ENCODE measurements at regions not wholly inside any gene's neighbourhood (a gene's known extent, or its start where the extent isn't known, plus 50 kb on each side); places are given as distances from the start of the nearest gene placed in this dataset.

- Histone ChIP-seq H3K4me3 (ENCODE audit: low read depth, low read length) (no peak overlapping the region), H3K4me1 (ENCODE audit: control insufficient read depth, insufficient read depth, low read length) (0 out of 2 replicates have a peak, but pooled peaks cover 2% of the 10 kb centered on the region), H3K27ac (ENCODE audit: extremely low read depth, low read depth, low read length) (no peak overlapping the region), H3K9me3 (ENCODE audit: control insufficient read depth, insufficient read depth, low read depth, low read length) (no peaks in the 10 kb centered on the region), H3K36me3 (ENCODE audit: control insufficient read depth in 2 of 2, insufficient read depth in 1 of 2, low read length in 2 of 2) (no peaks in the 10 kb centered on the region)
- ChIA-PET POLR2A (no interaction called here), CTCF (interaction anchor here (0.6 to 0.7 kb wide), 4 partner anchors 30 to 397 kb away, joined by 3 read pairs; no protein-coding TSS in a partner anchor)
- no peak for TF ChIP-seq HOXD13 (CRISPR knock-in tag; IDR thresholded peaks at IDR 0.05; ENCODE audit: borderline replicate concordance)
- TF ChIP-seq ZNF792 (tag by site-specific recombination; IDR thresholded peaks at IDR 0.05): no peak
- TF ChIP-seq SALL2 (tag by site-specific recombination; IDR thresholded peaks at IDR 0.05; ENCODE audit: borderline replicate concordance): no peak
- no peak for TF ChIP-seq FEZF1 (tag by site-specific recombination; IDR thresholded peaks at IDR 0.05)
- TF ChIP-seq ZSCAN5A (tag by site-specific recombination; IDR thresholded peaks at IDR 0.05): no peak
- no peak for TF ChIP-seq KLF8 (tag by site-specific recombination; IDR thresholded peaks at IDR 0.05)
- TF ChIP-seq GLIS2 (tag by site-specific recombination; IDR thresholded peaks at IDR 0.05): no peak
- TF ChIP-seq KLF16 (tag by site-specific recombination; IDR thresholded peaks at IDR 0.05): no peak
- TF ChIP-seq ZNF707 (tag by site-specific recombination; IDR thresholded peaks at IDR 0.05): no peak
- TF ChIP-seq HOXA7 (CRISPR knock-in tag; IDR thresholded peaks at IDR 0.05; ENCODE audit: borderline replicate concordance): no peak
- no peak for TF ChIP-seq BCL11A (tag by site-specific recombination; IDR thresholded peaks at IDR 0.05; ENCODE audit: low read depth)
- no peak for TF ChIP-seq ZNF610 (tag by site-specific recombination; IDR thresholded peaks at IDR 0.05; ENCODE audit: borderline replicate concordance)
- no peak for TF ChIP-seq ZNF175 (tag by site-specific recombination; IDR thresholded peaks at IDR 0.05)
- TF ChIP-seq ZNF501 (tag by site-specific recombination; IDR thresholded peaks at IDR 0.05): no peak
Measured at GRCh38 chr18:61949946-61950345, 57.1 kb upstream of the RNF152 start.

- H3K4me1 ChIP-seq (ENCODE audit: control insufficient read depth, insufficient read depth, low read length): 0 out of 2 replicates have a peak, but pooled peaks cover 2% of the 10 kb centered on the region
- H3K27ac ChIP-seq (ENCODE audit: extremely low read depth, low read depth, low read length): no peak overlapping the region
- POLR2A ChIA-PET: no interaction called here
- H3K36me3 ChIP-seq (ENCODE audit: control insufficient read depth in 2 of 2, insufficient read depth in 1 of 2, low read length in 2 of 2): no peaks in the 10 kb centered on the region
- no peak for TF ChIP-seq ZNF280D (tag by site-specific recombination; IDR thresholded peaks at IDR 0.05)
- no peak for TF ChIP-seq ZNF580 (tag by site-specific recombination; IDR thresholded peaks at IDR 0.05)
- TF ChIP-seq ZNF26 (tag by site-specific recombination; IDR thresholded peaks at IDR 0.05): no peak
- TF ChIP-seq KLF1 (tag by site-specific recombination; IDR thresholded peaks at IDR 0.05): no peak
- TF ChIP-seq ZNF473 (tag by site-specific recombination; IDR thresholded peaks at IDR 0.05): no peak
- no peak for TF ChIP-seq MEIS1 (CRISPR knock-in tag; IDR thresholded peaks at IDR 0.05; ENCODE audit: borderline replicate concordance)
- no peak for TF ChIP-seq TRIM28 (IDR thresholded peaks at IDR 0.05; ENCODE audit: borderline replicate concordance, low read length)
- no peak for TF ChIP-seq HOXC10 (CRISPR knock-in tag; IDR thresholded peaks at IDR 0.05)
- no peak for TF ChIP-seq SP3 (tag by site-specific recombination; IDR thresholded peaks at IDR 0.05)
- no peak for TF ChIP-seq ZNF37A (tag by site-specific recombination; IDR thresholded peaks at IDR 0.05)
- TF ChIP-seq ZNF626 (tag by site-specific recombination; IDR thresholded peaks at IDR 0.05): no peak
- no peak for TF ChIP-seq ZNF175 (tag by site-specific recombination; IDR thresholded peaks at IDR 0.05)
- TF ChIP-seq EGR2 (tag by site-specific recombination; IDR thresholded peaks at IDR 0.05; ENCODE audit: low read depth): no peak
- no peak for TF ChIP-seq ZNF571 (tag by site-specific recombination; IDR thresholded peaks at IDR 0.05)
- no peak for TF ChIP-seq OSR2 (tag by site-specific recombination; IDR thresholded peaks at IDR 0.05)
- CTCF ChIA-PET: interaction anchor here (0.7 to 0.9 kb wide), 3 partner anchors 11 to 397 kb away, joined by 3 to 4 read pairs (median 3); no protein-coding TSS in a partner anchor
- H3K4me3 ChIP-seq (ENCODE audit: low read depth, low read length): no peak overlapping the region
- no peaks in the 10 kb centered on the region for H3K9me3 ChIP-seq (ENCODE audit: control insufficient read depth, insufficient read depth, low read depth, low read length)
Measured at GRCh38 chr18:61948846-61949438, 56.1 kb upstream of the RNF152 start.
